PC-9 (cell line): ENCODE measurements at regions not wholly inside any gene's neighbourhood (a gene's known extent, or its start where the extent isn't known, plus 50 kb on each side); places are given as distances from the start of the nearest gene placed in this dataset.

Experiments
- CTCF ChIP-seq: fragments of 200-600 bp; sonication (generic); conservative IDR thresholded peaks from 2 replicates; pipeline ENCODE4 v1.6.1; 2017; ENCODE audit warnings: mixed run types, antibody characterized with exemption, mild to moderate bottlenecking, moderate library complexity
- EZH2 ChIP-seq: fragments of 200-600 bp; sonication (generic); IDR thresholded peaks from 2 replicates; pipeline ENCODE4 v1.8.0; 2017; ENCODE audit warnings: antibody characterized with exemption, low read depth

- no peak for TF ChIP-seq CTCF
- TF ChIP-seq EZH2 = no peak
Measured at GRCh38 chr18:26667046-26667445, 118.7 kb upstream of the KCTD1 start.
